ENCODE measurements at regions not wholly inside any gene's neighbourhood (a gene's known extent, or its start where the extent isn't known, plus 50 kb on each side); places are given as distances from the start of the nearest gene placed in this dataset.

DNA sequence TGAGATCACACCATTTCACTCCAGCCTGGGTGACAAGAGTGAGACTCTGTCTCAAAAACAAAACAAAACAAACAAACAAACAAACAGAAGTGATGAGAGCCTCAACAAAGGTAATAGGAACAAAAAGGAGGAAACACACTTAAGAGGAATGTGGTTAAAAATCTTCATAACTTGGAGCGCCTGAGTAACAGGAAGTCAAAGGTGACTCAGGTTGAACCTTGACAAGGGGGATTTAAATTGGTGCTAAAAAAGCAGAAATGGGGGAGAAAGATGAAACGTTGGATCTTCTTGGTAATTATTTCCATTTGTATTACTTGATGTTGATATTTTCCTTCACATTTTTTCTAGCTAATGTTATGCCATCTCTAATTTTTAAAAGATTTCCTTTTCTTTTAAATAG, 318.5 kb upstream of the TCF4 start:
- TF ChIP-seq, protein P1, sequence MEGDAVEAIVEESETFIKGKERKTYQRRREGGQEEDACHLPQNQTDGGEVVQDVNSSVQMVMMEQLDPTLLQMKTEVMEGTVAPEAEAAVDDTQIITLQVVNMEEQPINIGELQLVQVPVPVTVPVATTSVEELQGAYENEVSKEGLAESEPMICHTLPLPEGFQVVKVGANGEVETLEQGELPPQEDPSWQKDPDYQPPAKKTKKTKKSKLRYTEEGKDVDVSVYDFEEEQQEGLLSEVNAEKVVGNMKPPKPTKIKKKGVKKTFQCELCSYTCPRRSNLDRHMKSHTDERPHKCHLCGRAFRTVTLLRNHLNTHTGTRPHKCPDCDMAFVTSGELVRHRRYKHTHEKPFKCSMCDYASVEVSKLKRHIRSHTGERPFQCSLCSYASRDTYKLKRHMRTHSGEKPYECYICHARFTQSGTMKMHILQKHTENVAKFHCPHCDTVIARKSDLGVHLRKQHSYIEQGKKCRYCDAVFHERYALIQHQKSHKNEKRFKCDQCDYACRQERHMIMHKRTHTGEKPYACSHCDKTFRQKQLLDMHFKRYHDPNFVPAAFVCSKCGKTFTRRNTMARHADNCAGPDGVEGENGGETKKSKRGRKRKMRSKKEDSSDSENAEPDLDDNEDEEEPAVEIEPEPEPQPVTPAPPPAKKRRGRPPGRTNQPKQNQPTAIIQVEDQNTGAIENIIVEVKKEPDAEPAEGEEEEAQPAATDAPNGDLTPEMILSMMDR (IDR thresholded peaks at IDR 0.05; ENCODE audit: insufficient read depth, low read depth, low read length), result no peak
- TF ChIP-seq EZH2 (IDR thresholded peaks at IDR 0.05; ENCODE audit: insufficient read depth, low read length), result no peak
